ENCODE measurements at regions not wholly inside any gene's neighbourhood (a gene's known extent, or its start where the extent isn't known, plus 50 kb on each side); places are given as distances from the start of the nearest gene placed in this dataset.

DNA sequence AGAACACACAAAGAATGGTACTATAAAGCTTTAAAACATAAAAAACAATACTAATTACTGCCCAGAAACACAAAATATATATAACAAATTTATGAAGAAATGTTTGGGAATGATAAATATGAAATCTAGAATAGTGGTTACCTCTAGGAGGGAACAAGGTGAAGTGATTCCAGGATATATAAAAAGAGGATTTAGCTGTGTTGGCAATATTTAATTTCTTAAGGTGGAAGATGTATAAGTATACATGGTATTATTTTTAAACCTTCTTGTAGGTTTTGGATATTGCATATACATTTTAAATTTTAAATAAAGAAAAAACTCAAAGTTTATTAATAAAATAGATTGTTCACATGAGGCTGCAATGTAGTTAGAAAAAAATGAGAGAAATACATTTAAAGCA, 112.7 kb upstream of the ZNF618 start:
- H3K9me3 ChIP-seq (ENCODE audit: low read length): peaks cover 5% of the 10 kb centered on the region
- H3K79me2 ChIP-seq (replicated peaks; ENCODE audit: insufficient read depth, low read length): no peaks in the 10 kb centered on the region
- no peaks in the 10 kb centered on the region for H3K36me3 ChIP-seq (ENCODE audit: insufficient read depth, low read length)

GRCh38 chr9:113764572-113764971, 111.5 kb upstream of the ZNF618 start:
- TF ChIP-seq CTCF (IDR thresholded peaks at IDR 0.05; ENCODE audit: poor library complexity, severe bottlenecking) (no peak), TAF1 (IDR thresholded peaks at IDR 0.05; ENCODE audit: low read depth) (no peak), EP300 (conservative IDR thresholded peaks at IDR 0.05; ENCODE audit: poor library complexity, severe bottlenecking) (no peak), MXI1 (conservative IDR thresholded peaks at IDR 0.05; ENCODE audit: poor library complexity, severe bottlenecking) (no peak)
- Histone ChIP-seq H3K9me2 (ENCODE audit: insufficient read depth, low read length) (no peaks in the 10 kb centered on the region), H3K9ac (ENCODE audit: low read length) (no peak overlapping the region), H4K20me1 (ENCODE audit: insufficient read depth) (no peaks in the 10 kb centered on the region), H3K36me3 (ENCODE audit: insufficient read depth, low read length) (no peaks in the 10 kb centered on the region), H3K79me2 (replicated peaks; ENCODE audit: insufficient read depth, low read length) (no peaks in the 10 kb centered on the region), H2AFZ (ENCODE audit: low read depth, low read length) (no peak overlapping the region), H3F3A (ENCODE audit: insufficient read depth, low read length, poor library complexity, severe bottlenecking) (no peaks in the 10 kb centered on the region), H3K4me3 (ENCODE audit: low read length) (no peak overlapping the region), H3K27me3 (ENCODE audit: insufficient read depth, low read depth, low read length) (no peaks in the 10 kb centered on the region), H3K4me2 (ENCODE audit: low read length) (no peak overlapping the region), H3K9me3 (ENCODE audit: low read length) (no peaks in the 10 kb centered on the region), H3K27ac (ENCODE audit: low read length) (no peak overlapping the region)

More for the DNA sequence above, 112.7 kb upstream of the ZNF618 start:
- Histone ChIP-seq H3K27me3 (ENCODE audit: insufficient read depth, low read depth, low read length) (no peaks in the 10 kb centered on the region), H2AFZ (ENCODE audit: low read depth, low read length) (no peak overlapping the region), H3K9ac (ENCODE audit: low read length) (no peak overlapping the region), H3K4me2 (ENCODE audit: low read length) (no peak overlapping the region), H3K4me3 (ENCODE audit: low read length) (no peak overlapping the region), H3K9me2 (ENCODE audit: insufficient read depth, low read length) (no peaks in the 10 kb centered on the region), H4K20me1 (ENCODE audit: insufficient read depth) (no peaks in the 10 kb centered on the region), H3F3A (ENCODE audit: insufficient read depth, low read length, poor library complexity, severe bottlenecking) (no peaks in the 10 kb centered on the region), H3K27ac (ENCODE audit: low read length) (no peak overlapping the region)
- no peak for TF ChIP-seq MXI1 (conservative IDR thresholded peaks at IDR 0.05; ENCODE audit: poor library complexity, severe bottlenecking)
- TF ChIP-seq SMC3 (conservative IDR thresholded peaks at IDR 0.05; ENCODE audit: poor library complexity): no peak
- no peak for TF ChIP-seq CTCF (IDR thresholded peaks at IDR 0.05; ENCODE audit: poor library complexity, severe bottlenecking)
- TF ChIP-seq RAD21 (conservative IDR thresholded peaks at IDR 0.05): no peak
- no peak for TF ChIP-seq TAF1 (IDR thresholded peaks at IDR 0.05; ENCODE audit: low read depth)
- no peak for TF ChIP-seq POLR2AphosphoS5 (IDR thresholded peaks at IDR 0.05)
- TF ChIP-seq, protein P1, sequence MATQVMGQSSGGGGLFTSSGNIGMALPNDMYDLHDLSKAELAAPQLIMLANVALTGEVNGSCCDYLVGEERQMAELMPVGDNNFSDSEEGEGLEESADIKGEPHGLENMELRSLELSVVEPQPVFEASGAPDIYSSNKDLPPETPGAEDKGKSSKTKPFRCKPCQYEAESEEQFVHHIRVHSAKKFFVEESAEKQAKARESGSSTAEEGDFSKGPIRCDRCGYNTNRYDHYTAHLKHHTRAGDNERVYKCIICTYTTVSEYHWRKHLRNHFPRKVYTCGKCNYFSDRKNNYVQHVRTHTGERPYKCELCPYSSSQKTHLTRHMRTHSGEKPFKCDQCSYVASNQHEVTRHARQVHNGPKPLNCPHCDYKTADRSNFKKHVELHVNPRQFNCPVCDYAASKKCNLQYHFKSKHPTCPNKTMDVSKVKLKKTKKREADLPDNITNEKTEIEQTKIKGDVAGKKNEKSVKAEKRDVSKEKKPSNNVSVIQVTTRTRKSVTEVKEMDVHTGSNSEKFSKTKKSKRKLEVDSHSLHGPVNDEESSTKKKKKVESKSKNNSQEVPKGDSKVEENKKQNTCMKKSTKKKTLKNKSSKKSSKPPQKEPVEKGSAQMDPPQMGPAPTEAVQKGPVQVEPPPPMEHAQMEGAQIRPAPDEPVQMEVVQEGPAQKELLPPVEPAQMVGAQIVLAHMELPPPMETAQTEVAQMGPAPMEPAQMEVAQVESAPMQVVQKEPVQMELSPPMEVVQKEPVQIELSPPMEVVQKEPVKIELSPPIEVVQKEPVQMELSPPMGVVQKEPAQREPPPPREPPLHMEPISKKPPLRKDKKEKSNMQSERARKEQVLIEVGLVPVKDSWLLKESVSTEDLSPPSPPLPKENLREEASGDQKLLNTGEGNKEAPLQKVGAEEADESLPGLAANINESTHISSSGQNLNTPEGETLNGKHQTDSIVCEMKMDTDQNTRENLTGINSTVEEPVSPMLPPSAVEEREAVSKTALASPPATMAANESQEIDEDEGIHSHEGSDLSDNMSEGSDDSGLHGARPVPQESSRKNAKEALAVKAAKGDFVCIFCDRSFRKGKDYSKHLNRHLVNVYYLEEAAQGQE (IDR thresholded peaks at IDR 0.05; ENCODE audit: borderline replicate concordance): no peak
- no peak for TF ChIP-seq EZH2 (IDR thresholded peaks at IDR 0.05; ENCODE audit: borderline replicate concordance, insufficient read depth, low read length, poor library complexity, severe bottlenecking)
- no peak for TF ChIP-seq EP300 (conservative IDR thresholded peaks at IDR 0.05; ENCODE audit: poor library complexity, severe bottlenecking)

Measured in neural cell (in vitro differentiated cells).